OCI-LY3 (cell line): ENCODE measurements at regions not wholly inside any gene's neighbourhood (a gene's known extent, or its start where the extent isn't known, plus 50 kb on each side); places are given as distances from the start of the nearest gene placed in this dataset.

ENCODE experiments used
- H2AFZ ChIP-seq: fragments of 200-600, 300-600 bp; shearing (Covaris generic); 2 replicates; pipeline ENCODE4 v1.6.0; 2014; ENCODE audit warnings: antibody characterized with exemption, low read depth, low read length
- H3K27ac ChIP-seq: fragments of 200-600, 300-600 bp; sonication (generic); 2 replicates; pipeline ENCODE4 v1.5.1; 2014; ENCODE audit warnings: mild to moderate bottlenecking, low read length, moderate library complexity, mixed read lengths
- H3K27me3 ChIP-seq: fragments of 200-600, 300-600 bp; sonication (generic); 2 replicates; pipeline ENCODE4 v1.6.1; 2014; ENCODE audit warnings: low read depth, low read length, mixed read lengths
- H3K36me3 ChIP-seq: fragments of 200-600, 300-600 bp; sonication (generic); replicated peaks from 2 replicates; pipeline ENCODE3; 2014; ENCODE audit warnings: low read depth, low read length, mixed read lengths
- H3K4me1 ChIP-seq: fragments of 300-600, 200-600 bp; sonication (generic); 2 replicates; pipeline ENCODE4 v1.6.1; 2014; ENCODE audit warnings: low read length, mixed read lengths
- H3K4me2 ChIP-seq: fragments of 200-600, 300-600 bp; sonication (generic); 2 replicates; pipeline ENCODE4 v1.6.1; 2014; ENCODE audit warnings: low read length, mixed read lengths
- H3K4me3 ChIP-seq: fragments of 300-600, 200-600 bp; sonication (generic); 2 replicates; pipeline ENCODE4 v1.5.1; 2014; ENCODE audit warnings: antibody characterized with exemption, mild to moderate bottlenecking, low read length, moderate library complexity
- H3K79me2 ChIP-seq: fragments of 300-600, 200-600 bp; shearing (Covaris generic); 2 replicates; pipeline ENCODE4 v1.6.1; 2014; ENCODE audit warnings: mild to moderate bottlenecking, low read length, mixed read lengths
- H3K9ac ChIP-seq: fragments of 300-600, 200-600 bp; shearing (Covaris generic); 2 replicates; pipeline ENCODE4 v1.6.0; 2014; ENCODE audit warnings: mild to moderate bottlenecking, low read length, moderate library complexity
- H3K9me3 ChIP-seq: fragments of 200-600, 300-600 bp; shearing (Covaris generic); 2 replicates; pipeline ENCODE4 v1.6.1; 2014; ENCODE audit warnings: low read length, mixed read lengths; ENCODE audit not compliant: insufficient read depth
- H4K20me1 ChIP-seq: fragments of 200-600, 300-600 bp; sonication (generic); 2 replicates; pipeline ENCODE4 v1.6.1; 2016; ENCODE audit warnings: low read length, mixed read lengths; ENCODE audit not compliant: insufficient read depth
- EZH2phosphoT487 ChIP-seq: fragments of 200-600 bp; shearing (Covaris generic); IDR thresholded peaks from 2 replicates; pipeline ENCODE4 v1.6.1; 2018; ENCODE audit warnings: antibody characterized with exemption, mixed run types, low read depth
- TF ChIP-seq, protein P1 (sequence below): fragments of 200-600, 300-600 bp; sonication (generic); IDR thresholded peaks from 2 replicates; pipeline ENCODE4 v1.5.1; 2014; ENCODE audit warnings: antibody characterized with exemption, low read length, low read depth

DNA sequence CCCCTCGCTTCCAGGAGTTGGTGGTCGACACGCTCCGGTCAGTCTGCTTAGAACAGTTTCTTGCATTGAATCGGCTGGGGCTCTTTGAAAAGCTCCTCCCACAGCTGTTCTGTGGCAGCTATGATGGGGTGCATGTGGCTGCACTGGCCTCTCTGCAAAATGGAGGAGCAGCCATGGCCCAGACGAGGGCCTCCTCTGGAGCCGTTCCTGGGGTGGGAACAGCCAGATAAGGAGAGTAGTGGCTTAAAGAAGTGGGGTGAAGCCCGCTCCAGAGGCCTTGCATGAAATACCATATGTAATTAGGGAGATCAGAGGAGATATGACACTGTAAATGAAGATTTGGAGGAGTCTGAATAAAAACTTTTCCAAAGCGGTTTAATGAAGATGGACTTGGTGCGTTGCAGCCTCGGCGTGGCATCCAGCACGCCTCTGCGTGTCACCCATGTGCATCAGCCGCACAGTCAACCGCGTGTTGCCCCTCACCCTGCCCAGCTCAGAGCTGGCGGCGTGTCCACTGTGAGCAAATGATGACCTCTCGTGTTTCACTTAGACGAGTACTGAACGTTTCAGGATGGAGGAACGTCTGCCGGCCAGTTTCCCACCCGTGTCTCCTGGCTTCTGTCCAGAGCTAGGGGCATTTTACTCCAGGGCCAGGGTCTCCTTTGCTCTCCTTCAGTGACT is 199.2 kb downstream of the TEX29 start:
- no peak overlapping the region for H3K4me2 ChIP-seq
- H3K79me2 ChIP-seq, result no peaks in the 10 kb centered on the region
- H2AFZ ChIP-seq, result no peak overlapping the region
- H3K36me3 ChIP-seq, result no peaks in the 10 kb centered on the region
- TF ChIP-seq, protein P1, sequence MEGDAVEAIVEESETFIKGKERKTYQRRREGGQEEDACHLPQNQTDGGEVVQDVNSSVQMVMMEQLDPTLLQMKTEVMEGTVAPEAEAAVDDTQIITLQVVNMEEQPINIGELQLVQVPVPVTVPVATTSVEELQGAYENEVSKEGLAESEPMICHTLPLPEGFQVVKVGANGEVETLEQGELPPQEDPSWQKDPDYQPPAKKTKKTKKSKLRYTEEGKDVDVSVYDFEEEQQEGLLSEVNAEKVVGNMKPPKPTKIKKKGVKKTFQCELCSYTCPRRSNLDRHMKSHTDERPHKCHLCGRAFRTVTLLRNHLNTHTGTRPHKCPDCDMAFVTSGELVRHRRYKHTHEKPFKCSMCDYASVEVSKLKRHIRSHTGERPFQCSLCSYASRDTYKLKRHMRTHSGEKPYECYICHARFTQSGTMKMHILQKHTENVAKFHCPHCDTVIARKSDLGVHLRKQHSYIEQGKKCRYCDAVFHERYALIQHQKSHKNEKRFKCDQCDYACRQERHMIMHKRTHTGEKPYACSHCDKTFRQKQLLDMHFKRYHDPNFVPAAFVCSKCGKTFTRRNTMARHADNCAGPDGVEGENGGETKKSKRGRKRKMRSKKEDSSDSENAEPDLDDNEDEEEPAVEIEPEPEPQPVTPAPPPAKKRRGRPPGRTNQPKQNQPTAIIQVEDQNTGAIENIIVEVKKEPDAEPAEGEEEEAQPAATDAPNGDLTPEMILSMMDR, result no peak
- no peak for TF ChIP-seq EZH2phosphoT487
- H3K4me1 ChIP-seq, result no peaks in the 10 kb centered on the region
- H3K9me3 ChIP-seq, result no peaks in the 10 kb centered on the region
- H3K27me3 ChIP-seq, result no peaks in the 10 kb centered on the region
- no peak overlapping the region for H3K27ac ChIP-seq
- H4K20me1 ChIP-seq, result no peaks in the 10 kb centered on the region
- H3K4me3 ChIP-seq, result no peak overlapping the region
- H3K9ac ChIP-seq, result no peak overlapping the region

DNA sequence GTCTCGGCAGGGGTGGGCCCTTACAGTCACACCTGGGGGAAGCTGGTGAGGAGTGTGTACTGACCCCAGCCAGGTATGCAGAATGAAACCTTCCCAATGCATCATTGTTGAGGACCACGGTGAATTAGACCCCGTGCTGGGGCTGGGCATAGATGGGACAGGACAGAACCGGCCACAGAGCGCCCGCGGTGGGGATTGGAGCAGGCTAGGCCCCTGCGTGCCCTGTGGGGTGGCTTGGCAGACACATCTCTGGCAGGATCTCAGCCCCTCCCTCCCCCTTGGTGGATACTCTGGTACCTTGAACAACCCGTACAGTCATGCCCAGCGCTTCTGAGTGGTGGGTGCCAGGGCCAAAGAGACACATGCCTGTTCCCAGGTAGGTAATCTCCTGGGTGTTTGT is 200.6 kb downstream of the TEX29 start:
- Histone ChIP-seq H3K4me3 (no peak overlapping the region), H3K9ac (no peak overlapping the region), H3K27ac (no peak overlapping the region), H3K36me3 (no peaks in the 10 kb centered on the region), H2AFZ (no peak overlapping the region), H4K20me1 (no peaks in the 10 kb centered on the region), H3K4me1 (no peaks in the 10 kb centered on the region), H3K27me3 (no peaks in the 10 kb centered on the region), H3K9me3 (no peaks in the 10 kb centered on the region), H3K4me2 (no peak overlapping the region), H3K79me2 (no peaks in the 10 kb centered on the region)
- no peak for TF ChIP-seq EZH2phosphoT487
- TF ChIP-seq, protein P1, result no peak

DNA sequence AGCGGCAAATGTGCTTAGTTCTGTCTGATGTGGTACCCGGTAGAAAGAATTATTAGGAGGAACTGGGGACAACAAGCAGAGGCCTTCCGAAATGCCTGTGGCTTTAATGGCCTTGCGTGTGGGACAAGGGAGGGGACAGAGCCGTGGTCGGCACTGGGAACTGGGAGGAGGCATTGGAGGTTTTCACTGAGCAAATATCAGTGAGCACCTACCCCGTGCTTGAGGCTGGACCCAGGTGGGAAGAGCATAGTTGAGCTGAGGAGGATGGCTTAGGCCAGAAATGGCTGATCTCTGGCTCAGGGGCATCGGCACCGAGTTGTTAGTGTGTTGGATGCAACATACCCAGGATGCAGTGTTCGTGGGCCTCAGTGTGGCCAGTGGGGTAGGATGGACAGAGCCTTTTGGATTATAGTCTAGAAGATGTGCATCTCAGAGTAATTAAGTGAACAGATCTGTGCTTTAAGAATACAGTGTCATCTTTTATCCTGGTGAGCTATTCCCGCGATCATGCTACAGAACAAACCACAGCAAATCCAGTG is 201.3 kb downstream of the TEX29 start:
- Histone ChIP-seq H3K9me3 (no peaks in the 10 kb centered on the region), H3K4me3 (no peak overlapping the region), H3K9ac (no peak overlapping the region), H3K4me1 (no peaks in the 10 kb centered on the region), H3K36me3 (no peaks in the 10 kb centered on the region), H3K79me2 (no peaks in the 10 kb centered on the region), H3K27ac (no peak overlapping the region), H4K20me1 (no peaks in the 10 kb centered on the region), H2AFZ (no peak overlapping the region), H3K27me3 (no peaks in the 10 kb centered on the region; the same call in 1 of the 2 replicates), H3K4me2 (no peak overlapping the region)
- TF ChIP-seq EZH2phosphoT487, result no peak
- TF ChIP-seq, protein P1, result no peak

GRCh38 chr13:111525320-111526118 is 205.1 kb downstream of the TEX29 start:
- Histone ChIP-seq H3K36me3 (no peaks in the 10 kb centered on the region), H2AFZ (no peak overlapping the region), H3K79me2 (no peaks in the 10 kb centered on the region), H3K4me1 (no peaks in the 10 kb centered on the region), H4K20me1 (no peaks in the 10 kb centered on the region), H3K4me2 (no peak overlapping the region), H3K27ac (no peak overlapping the region), H3K4me3 (no peak overlapping the region), H3K9ac (no peak overlapping the region), H3K9me3 (no peaks in the 10 kb centered on the region), H3K27me3 (no peaks in the 10 kb centered on the region; the same call in 1 of the 2 replicates)
- TF ChIP-seq, protein P1, result no peak
- no peak for TF ChIP-seq EZH2phosphoT487
